SU-DHL-6 (cell line): ENCODE measurements at regions not wholly inside any gene's neighbourhood (a gene's known extent, or its start where the extent isn't known, plus 50 kb on each side); places are given as distances from the start of the nearest gene placed in this dataset.

ENCODE experiments used
- H2AFZ ChIP-seq: fragments of 200-600 bp; sonication (generic); 2 replicates; pipeline ENCODE4 v1.6.1; 2014; ENCODE audit warnings: low read depth, mild to moderate bottlenecking, moderate library complexity, mixed read lengths, antibody characterized with exemption, low read length; ENCODE audit not compliant: severe bottlenecking
- H3F3A ChIP-seq: fragments of 200-600 bp; shearing (Covaris generic); 2 replicates; pipeline ENCODE4 v1.6.0; 2016; ENCODE audit warnings: antibody characterized with exemption, mild to moderate bottlenecking; ENCODE audit not compliant: insufficient read depth
- H3K27ac ChIP-seq: fragments of 200-600 bp; sonication (generic); 2 replicates; pipeline ENCODE4 v1.5.1; 2016; ENCODE audit warnings: low read depth, mild to moderate bottlenecking, low read length, moderate library complexity, mixed read lengths
- H3K27me3 ChIP-seq: fragments of 200-600 bp; sonication (generic), shearing (Covaris generic); 2 replicates; pipeline ENCODE4 v1.6.0; 2014; ENCODE audit warnings: mild to moderate bottlenecking, low read length
- H3K36me3 ChIP-seq: fragments of 200-600 bp; sonication (generic); 2 replicates; pipeline ENCODE4 v1.6.1; 2014; ENCODE audit warnings: mild to moderate bottlenecking, low read length, mixed read lengths
- H3K4me2 ChIP-seq: fragments of 300-600, 200-600 bp; shearing (Covaris generic), sonication (generic); 2 replicates; pipeline ENCODE4 v1.6.0; 2014; ENCODE audit warnings: low read length, low read depth, mild to moderate bottlenecking; ENCODE audit not compliant: poor library complexity, severe bottlenecking
- H3K4me3 ChIP-seq: fragments of 200-600 bp; sonication (generic); 2 replicates; pipeline ENCODE4 v1.5.1; 2014; ENCODE audit warnings: antibody characterized with exemption, low read length, mild to moderate bottlenecking, mixed read lengths; ENCODE audit not compliant: insufficient read depth, poor library complexity, severe bottlenecking
- H3K79me2 ChIP-seq: fragments of 200-600 bp; sonication (generic); 2 replicates; pipeline ENCODE4 v1.6.1; 2014; ENCODE audit warnings: mild to moderate bottlenecking, low read length, moderate library complexity; ENCODE audit not compliant: insufficient read depth
- H3K9ac ChIP-seq: fragments of 200-600 bp; sonication (generic); 2 replicates; pipeline ENCODE4 v1.7.0; 2014; ENCODE audit warnings: mild to moderate bottlenecking, low read length
- H3K9me2 ChIP-seq: fragments of 200-600 bp; sonication (generic); replicated peaks from 2 replicates; pipeline ENCODE4 v1.6.1; 2014; ENCODE audit warnings: low read length; ENCODE audit not compliant: insufficient read depth
- H3K9me3 ChIP-seq: fragments of 200-600 bp; sonication (generic); 2 replicates; pipeline ENCODE4 v1.6.1; 2014; ENCODE audit warnings: low read length, mixed read lengths; ENCODE audit not compliant: insufficient read depth
- H4K20me1 ChIP-seq: fragments of 200-600 bp; sonication (generic); 2 replicates; pipeline ENCODE4 v1.6.1; 2014; ENCODE audit warnings: low read depth, mild to moderate bottlenecking, antibody characterized with exemption, low read length, moderate library complexity, mixed read lengths
- EZH2phosphoT487 ChIP-seq: fragments of 200-600 bp; sonication (generic), shearing (Covaris generic); conservative IDR thresholded peaks from 2 replicates; pipeline ENCODE4 v1.6.1; 2018; ENCODE audit warnings: mild to moderate bottlenecking, antibody characterized with exemption, low read length, moderate library complexity, mixed read lengths
- TF ChIP-seq, protein P1 (sequence below): fragments of 200-600 bp; sonication (generic); IDR thresholded peaks from one replicate; pipeline ENCODE4 v1.5.1; 2017; ENCODE audit warnings: antibody characterized with exemption, mild to moderate bottlenecking, low read length, moderate library complexity; ENCODE audit not compliant: insufficient read depth, poor library complexity, severe bottlenecking

DNA sequence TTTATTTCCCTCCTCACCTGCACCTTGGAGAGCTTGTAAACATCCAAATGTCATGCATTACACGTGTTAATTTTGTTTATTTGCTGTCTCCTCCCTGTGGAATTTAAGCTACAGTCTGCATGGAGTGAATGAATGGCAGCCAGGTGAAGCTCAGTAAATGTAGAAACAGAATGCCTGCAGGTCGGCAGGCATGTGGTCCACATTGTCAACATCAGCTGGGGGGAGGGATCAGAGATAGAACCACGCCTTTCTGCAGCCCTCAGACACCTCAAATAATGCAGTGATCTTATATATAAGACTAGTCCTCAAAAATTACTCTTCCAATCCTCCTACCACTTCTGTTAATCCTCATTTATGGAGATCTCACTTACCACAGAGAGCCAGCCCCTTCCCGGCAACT is 131.2 kb upstream of the KIT start:
- Histone ChIP-seq H3K79me2 (no peaks in the 10 kb centered on the region), H3K9me3 (no peaks in the 10 kb centered on the region), H3K4me3 (no peak overlapping the region), H4K20me1 (no peaks in the 10 kb centered on the region), H3K27me3 (no peaks in the 10 kb centered on the region), H2AFZ (no peak overlapping the region), H3K36me3 (no peaks in the 10 kb centered on the region), H3F3A (no peaks in the 10 kb centered on the region), H3K27ac (no peak overlapping the region), H3K9ac (no peak overlapping the region), H3K4me2 (no peak overlapping the region), H3K9me2 (no peaks in the 10 kb centered on the region)
- TF ChIP-seq, protein P1, sequence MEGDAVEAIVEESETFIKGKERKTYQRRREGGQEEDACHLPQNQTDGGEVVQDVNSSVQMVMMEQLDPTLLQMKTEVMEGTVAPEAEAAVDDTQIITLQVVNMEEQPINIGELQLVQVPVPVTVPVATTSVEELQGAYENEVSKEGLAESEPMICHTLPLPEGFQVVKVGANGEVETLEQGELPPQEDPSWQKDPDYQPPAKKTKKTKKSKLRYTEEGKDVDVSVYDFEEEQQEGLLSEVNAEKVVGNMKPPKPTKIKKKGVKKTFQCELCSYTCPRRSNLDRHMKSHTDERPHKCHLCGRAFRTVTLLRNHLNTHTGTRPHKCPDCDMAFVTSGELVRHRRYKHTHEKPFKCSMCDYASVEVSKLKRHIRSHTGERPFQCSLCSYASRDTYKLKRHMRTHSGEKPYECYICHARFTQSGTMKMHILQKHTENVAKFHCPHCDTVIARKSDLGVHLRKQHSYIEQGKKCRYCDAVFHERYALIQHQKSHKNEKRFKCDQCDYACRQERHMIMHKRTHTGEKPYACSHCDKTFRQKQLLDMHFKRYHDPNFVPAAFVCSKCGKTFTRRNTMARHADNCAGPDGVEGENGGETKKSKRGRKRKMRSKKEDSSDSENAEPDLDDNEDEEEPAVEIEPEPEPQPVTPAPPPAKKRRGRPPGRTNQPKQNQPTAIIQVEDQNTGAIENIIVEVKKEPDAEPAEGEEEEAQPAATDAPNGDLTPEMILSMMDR = no peak
- no peak for TF ChIP-seq EZH2phosphoT487

DNA sequence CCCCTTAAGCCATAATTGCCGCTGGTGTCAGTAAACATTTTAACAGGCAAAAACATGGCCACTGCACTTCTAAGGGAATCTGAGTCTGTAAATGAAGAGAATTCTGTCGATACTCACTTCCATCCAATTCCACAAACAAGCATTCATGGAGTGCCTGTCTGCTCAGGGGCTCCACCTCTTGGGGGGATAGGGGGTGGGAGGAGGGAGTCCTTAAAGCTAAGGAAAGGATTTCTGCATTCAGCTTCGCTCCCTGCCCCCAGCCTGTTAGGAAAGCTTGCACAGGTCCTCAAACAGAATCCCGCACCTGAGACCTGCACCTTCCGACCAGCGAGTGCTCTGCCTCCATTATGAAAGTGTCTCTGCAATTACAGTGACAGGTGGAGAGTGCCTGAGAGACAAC is 130.2 kb upstream of the KIT start:
- no peak overlapping the region for H2AFZ ChIP-seq
- no peak for TF ChIP-seq EZH2phosphoT487
- TF ChIP-seq, protein P1 = no peak

DNA sequence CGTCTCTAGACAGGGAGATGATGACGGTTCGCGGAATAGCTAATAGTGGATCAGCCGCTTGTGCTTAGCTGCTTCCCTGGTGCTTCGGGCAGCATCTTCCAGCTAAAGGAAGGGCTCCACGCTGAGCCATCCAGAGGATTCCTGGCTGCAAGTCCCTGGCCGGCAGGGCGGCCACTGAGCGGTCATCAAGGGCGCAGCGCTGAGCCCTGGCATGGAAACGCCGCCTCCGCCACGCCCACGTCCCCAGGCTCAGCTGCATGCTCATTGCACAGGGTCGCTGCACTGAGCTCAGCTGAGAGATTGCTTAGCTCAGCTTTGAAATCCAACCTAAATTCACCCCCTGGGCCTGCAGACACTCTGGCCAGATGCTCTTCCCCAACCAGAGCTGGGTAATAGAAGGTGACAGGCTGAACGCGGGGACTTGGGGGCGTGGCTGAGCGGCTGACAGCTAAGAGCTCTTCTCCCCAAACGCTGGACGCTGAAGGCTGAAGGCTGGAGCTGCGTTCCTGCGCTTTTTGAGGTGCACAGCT is 118.2 kb upstream of the KIT start:
- no peaks in the 10 kb centered on the region for H3K9me3 ChIP-seq

More for the DNA sequence above, 130.2 kb upstream of the KIT start:
- H3K4me2 ChIP-seq = no peak overlapping the region
- H3K36me3 ChIP-seq = no peaks in the 10 kb centered on the region
- no peak overlapping the region for H3K4me3 ChIP-seq
- H3K79me2 ChIP-seq = no peaks in the 10 kb centered on the region
- no peak overlapping the region for H3K27ac ChIP-seq
- no peaks in the 10 kb centered on the region for H3K27me3 ChIP-seq
- no peaks in the 10 kb centered on the region for H3K9me2 ChIP-seq
- H4K20me1 ChIP-seq = no peaks in the 10 kb centered on the region
- H3K9me3 ChIP-seq = no peaks in the 10 kb centered on the region
- no peak overlapping the region for H3K9ac ChIP-seq
- no peaks in the 10 kb centered on the region for H3F3A ChIP-seq

More for the DNA sequence above, 118.2 kb upstream of the KIT start:
- no peak overlapping the region for H3K27ac ChIP-seq
- no peak overlapping the region for H3K9ac ChIP-seq
- H3K36me3 ChIP-seq = no peaks in the 10 kb centered on the region
- H3K4me3 ChIP-seq = no peak overlapping the region
- H3K4me2 ChIP-seq = no peak overlapping the region
- no peak overlapping the region for H2AFZ ChIP-seq
- no peaks in the 10 kb centered on the region for H3K27me3 ChIP-seq
- H3F3A ChIP-seq = no peaks in the 10 kb centered on the region
- no peaks in the 10 kb centered on the region for H3K79me2 ChIP-seq
- no peaks in the 10 kb centered on the region for H4K20me1 ChIP-seq
- no peak for TF ChIP-seq EZH2phosphoT487
- TF ChIP-seq, protein P1 = no peak
- H3K9me2 ChIP-seq = no peaks in the 10 kb centered on the region
